GM18498 (cell line): ENCODE measurements at regions not wholly inside any gene's neighbourhood (a gene's known extent, or its start where the extent isn't known, plus 50 kb on each side); places are given as distances from the start of the nearest gene placed in this dataset.

ENCODE experiments used
- ATAC-seq: cut with Tn5 transposase; IDR thresholded peaks from one replicate; pipeline ENCODE4 v1.9.1; 2021; ENCODE audit warnings: mild to moderate bottlenecking, moderate library complexity; ENCODE audit not compliant: unreplicated experiment

DNA sequence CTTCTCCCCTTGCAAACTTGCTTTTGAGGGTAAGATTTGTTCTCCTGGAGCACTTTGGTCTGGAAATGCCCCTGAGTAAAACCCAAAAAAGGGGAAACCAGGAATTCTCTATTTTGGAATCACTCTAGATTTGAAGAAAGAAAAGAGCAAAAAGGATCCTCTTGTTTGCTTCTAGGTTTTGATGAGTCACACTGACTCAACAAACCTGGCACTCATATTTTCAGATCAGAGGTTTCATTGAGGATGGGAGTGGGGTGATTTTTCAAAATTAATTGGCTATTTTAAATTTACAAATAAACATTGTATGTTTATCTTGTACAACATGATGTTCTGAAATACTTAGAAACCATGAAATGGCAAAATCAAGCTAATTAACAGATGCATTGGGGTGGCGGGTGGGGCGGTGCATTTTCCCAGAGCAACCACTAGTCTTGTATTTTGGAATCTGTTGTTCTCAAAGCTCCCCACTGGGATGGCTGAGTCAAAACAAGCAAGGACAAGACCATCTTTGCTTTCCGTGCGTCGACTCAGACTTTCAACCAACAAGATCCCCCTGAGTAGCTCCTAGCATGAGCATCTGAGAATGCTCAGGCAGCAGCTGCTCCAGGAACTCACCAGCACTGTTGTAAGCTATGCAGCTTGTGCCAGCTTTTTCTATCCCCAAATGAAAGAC, 451.4 kb downstream of the WDR72 start:
- no peak for ATAC-seq

DNA sequence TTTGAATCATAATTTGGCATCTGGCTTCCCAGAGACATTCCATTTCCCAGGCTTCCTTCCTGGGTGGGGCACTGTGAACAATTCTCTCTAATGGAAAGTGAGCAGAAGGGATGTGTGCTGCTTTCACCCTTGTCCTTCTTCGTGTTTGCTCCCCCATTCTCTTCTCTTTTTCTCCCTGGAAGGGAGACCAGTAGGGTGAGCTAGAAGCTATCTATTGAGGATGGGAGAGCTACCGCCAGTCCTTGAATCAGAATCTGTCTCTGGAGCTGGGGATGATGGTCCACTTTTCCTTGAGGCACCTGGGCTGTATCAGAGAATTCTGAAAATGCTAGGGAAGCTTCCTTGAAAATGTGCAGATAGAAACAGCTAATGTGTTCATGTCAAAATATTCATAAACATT, 453.9 kb downstream of the WDR72 start:
- no peak for ATAC-seq

GRCh38 chr15:53305101-53305500, 454.4 kb downstream of the WDR72 start:
- ATAC-seq, result no peak

DNA sequence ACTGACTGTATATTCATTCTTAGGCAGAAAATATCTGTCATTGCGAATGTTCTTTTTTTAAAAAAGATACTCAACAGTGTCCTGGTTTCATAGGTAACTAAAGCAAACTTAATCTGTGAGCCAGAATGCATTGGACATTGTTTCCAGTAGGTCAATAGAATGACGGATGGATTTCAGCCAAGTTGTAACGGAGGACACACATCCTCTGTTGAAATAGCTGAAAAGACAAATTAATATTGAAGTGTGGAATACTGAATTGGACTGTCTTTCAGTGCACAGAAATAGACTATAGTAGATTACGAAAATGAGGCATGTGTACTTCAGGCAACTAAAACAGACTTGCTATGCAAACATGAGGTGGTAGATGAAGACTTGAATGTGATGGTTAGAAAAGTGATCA, 461.6 kb downstream of the WDR72 start:
- no peak for ATAC-seq

DNA sequence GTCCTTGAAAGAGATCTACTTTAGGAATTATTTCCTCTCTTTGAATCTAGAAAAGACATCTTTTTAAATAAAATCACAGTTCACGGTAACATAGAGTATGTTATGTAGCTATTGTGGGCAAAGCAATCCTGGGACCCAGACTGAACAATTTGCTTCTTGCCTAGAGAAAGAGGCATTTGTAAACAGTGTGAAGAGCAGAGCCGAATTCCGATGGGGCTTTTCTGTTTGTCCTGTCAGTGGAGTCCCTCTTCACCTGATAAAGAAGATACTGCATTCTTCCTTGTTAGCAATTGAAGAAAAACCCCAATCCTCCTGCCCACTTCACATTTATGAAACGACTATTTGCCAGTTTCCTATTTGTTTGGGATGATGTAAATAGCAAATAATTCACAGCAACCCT, 462.9 kb downstream of the WDR72 start:
- ATAC-seq, result no peak

DNA sequence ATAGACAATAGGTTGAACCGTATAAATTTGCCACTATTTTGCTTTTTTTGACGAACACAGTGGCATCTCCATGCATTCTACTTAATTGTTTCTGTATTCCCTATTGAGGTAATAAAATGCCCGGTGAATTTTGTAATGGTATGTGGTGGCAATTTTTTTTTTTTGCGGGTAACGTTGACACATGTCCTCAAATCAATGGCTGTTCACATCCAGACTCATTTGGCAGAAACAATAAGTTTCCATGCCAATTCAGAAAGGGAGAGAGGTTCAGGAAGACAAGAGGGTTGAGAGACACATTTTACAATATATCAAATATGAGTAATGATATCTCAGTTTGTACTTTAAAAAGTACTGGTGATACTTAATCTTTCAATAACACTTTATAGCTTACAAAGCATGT, 463.9 kb downstream of the WDR72 start:
- no peak for ATAC-seq

GRCh38 chr15:53288542-53288941, 470.9 kb downstream of the WDR72 start:
- no peak for ATAC-seq

- no peak for ATAC-seq
Observed at GRCh38 chr15:53274630-53275029, 484.5 kb upstream of the ONECUT1 start.

GRCh38 chr15:53272116-53272515, 482.0 kb upstream of the ONECUT1 start:
- ATAC-seq, result no peak

DNA sequence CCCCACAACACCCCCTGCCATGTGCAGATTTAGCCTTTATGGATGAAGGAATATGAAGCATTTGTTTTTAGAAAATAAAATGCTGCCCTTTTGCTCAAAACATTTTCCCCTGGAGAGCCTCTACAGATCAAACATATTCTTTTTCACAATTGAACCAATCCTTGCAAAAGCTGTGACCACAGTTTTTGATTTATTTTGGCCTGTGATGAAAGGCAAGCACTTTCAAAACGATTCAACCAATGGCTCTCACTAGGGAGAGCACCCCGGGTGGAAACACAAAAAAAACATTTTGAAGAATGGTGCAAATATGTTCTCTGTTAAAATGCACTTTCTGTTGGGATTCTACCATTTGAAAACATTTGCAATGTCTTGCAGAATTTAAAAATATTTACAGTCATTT, 476.0 kb upstream of the ONECUT1 start:
- no peak for ATAC-seq

- ATAC-seq, result no peak
Observed at GRCh38 chr15:53260647-53261046, 470.5 kb upstream of the ONECUT1 start.

- ATAC-seq, result no peak
Observed at GRCh38 chr15:53256457-53256856, 466.3 kb upstream of the ONECUT1 start.

DNA sequence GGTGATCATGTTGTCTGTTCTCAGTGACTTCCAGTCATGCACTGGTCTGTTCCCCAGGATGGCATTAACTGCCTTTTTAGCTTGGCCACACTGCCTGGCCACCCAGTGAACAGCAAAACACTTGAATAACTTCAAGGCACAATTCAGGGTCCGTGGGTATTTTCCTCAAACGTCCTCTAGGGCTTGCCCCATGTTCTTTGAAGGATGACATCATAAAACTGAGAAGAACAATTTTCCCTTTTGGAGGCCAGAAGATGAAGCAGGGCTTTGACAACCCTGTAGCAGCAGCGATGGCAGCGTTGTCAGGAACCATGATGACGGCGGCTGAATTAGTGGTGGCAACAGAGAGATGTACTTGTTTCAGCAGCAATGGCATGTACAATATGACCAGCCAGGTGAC, 465.9 kb upstream of the ONECUT1 start:
- ATAC-seq, result no peak

GRCh38 chr15:53251996-53252395, 461.9 kb upstream of the ONECUT1 start:
- ATAC-seq, result no peak

DNA sequence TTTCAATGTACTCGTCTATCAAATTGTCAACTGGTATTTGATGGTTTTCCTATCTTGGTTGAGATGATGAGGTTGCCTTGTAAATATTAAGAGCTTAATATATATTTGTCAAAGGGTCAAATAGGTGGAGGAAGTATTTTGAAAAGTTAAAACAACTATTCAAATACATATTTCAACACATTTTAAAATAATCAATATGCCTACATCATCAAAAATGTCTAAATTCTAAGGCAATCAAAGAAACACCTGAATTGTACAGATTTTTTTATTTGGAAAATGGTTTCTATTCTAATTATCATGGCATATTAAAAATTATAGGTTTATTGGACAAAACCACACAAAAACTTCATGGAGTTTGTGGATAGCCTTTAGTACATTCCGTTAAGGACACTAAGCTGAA, 461.4 kb upstream of the ONECUT1 start:
- no peak for ATAC-seq

DNA sequence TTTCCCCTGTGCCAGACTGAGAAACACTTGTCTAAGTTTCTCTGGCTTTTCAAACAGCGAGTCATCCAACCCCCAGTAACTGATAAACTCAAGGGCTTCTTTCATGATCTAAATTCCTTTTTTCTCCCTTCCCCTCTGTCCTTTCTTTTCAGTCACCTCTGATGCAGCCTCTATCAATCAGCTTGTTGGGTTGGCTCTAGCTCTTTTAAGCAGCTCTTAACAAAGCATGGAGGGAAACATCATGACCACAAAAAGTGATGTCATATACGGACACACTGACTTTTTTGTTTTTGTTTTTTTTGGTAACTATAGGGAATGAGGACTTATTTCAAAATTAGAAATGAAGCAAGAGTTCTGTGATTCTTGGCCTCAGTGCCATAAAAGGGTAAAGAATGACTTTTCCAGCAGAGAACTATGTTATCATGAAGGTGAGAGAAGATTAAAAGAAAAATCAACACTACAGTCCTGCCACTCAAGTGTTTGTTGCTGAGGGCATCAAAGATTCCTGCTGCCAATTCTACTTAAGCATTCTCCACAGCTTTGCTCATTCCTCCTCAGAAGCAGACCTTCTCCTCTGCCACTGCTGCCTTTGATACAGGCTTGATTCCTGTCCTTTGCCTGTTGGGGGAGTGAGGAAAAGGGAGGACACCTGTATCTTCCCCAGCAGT, 457.0 kb upstream of the ONECUT1 start:
- no peak for ATAC-seq

- ATAC-seq, result no peak
Observed at GRCh38 chr15:53246404-53246803, 456.3 kb upstream of the ONECUT1 start.

GRCh38 chr15:53233801-53234200, 443.7 kb upstream of the ONECUT1 start:
- ATAC-seq, result no peak

DNA sequence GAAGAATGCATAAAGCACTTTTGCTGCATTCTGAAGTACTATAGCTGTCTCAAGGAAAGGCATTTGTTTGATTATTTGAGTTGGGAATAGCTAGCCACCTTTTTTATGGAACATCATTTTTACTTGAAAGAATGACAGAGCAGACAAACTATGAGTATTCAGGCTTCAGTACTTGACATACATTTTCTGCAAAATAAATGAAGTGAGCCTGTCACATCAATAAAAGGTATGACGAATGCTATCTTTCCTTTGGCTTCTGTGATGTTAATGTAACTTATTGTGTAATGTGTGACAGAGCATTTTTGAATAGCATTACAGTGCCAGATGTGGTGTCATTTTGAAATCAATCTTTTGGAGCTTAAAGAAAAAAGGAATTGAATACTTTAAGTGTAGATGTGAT, 440.3 kb upstream of the ONECUT1 start:
- no peak for ATAC-seq

- ATAC-seq, result no peak
Observed at GRCh38 chr15:53226559-53226958, 436.4 kb upstream of the ONECUT1 start.

- ATAC-seq, result no peak
Observed at GRCh38 chr15:53225781-53226180, 435.6 kb upstream of the ONECUT1 start.

- no peak for ATAC-seq
Observed at GRCh38 chr15:53224371-53224770, 434.2 kb upstream of the ONECUT1 start.

- no peak for ATAC-seq
Observed at GRCh38 chr15:53223815-53224214, 433.7 kb upstream of the ONECUT1 start.
